Mesenchymal stem cell (in vitro differentiated cells and primary cell): ENCODE measurements at regions not wholly inside any gene's neighbourhood (a gene's known extent, or its start where the extent isn't known, plus 50 kb on each side); places are given as distances from the start of the nearest gene placed in this dataset.

ENCODE experiments used
- DNase-seq: peaks from one replicate; pipeline ENCODE4 v3.0.0-alpha.2; 2013
- H2AFZ ChIP-seq: one replicate; pipeline ENCODE4 v1.6.1; 2013; ENCODE audit warnings: low read depth, mild to moderate bottlenecking, control low read depth, inconsistent platforms, low read length, moderate library complexity
- H2AK5ac ChIP-seq: 2 replicates; pipeline ENCODE4 v1.6.1; 2013; ENCODE audit warnings: low read length, moderate library complexity, mild to moderate bottlenecking, inconsistent platforms; ENCODE audit not compliant: severe bottlenecking
- H2BK120ac ChIP-seq: one replicate; pipeline ENCODE4 v1.6.1; 2013; ENCODE audit warnings: low read depth, mild to moderate bottlenecking, inconsistent platforms, low read length, moderate library complexity
- H2BK12ac ChIP-seq, 2 experiments: one replicate each; pipeline ENCODE4 v1.6.1; 2013; ENCODE audit warnings: inconsistent platforms in 2 of 2, low read length in 2 of 2, mild to moderate bottlenecking in 2 of 2, moderate library complexity in 2 of 2, control low read depth in 1 of 2
- H2BK15ac ChIP-seq: one replicate; pipeline ENCODE4 v1.6.1; 2013; ENCODE audit warnings: mild to moderate bottlenecking, low read depth, inconsistent platforms; ENCODE audit not compliant: poor library complexity, severe bottlenecking
- H2BK5ac ChIP-seq: 2 replicates; pipeline ENCODE4 v1.6.1; 2013; ENCODE audit warnings: low read depth, mild to moderate bottlenecking, low read length, control low read depth, inconsistent platforms; ENCODE audit not compliant: poor library complexity, severe bottlenecking
- H3K14ac ChIP-seq, 2 experiments: one replicate each; pipeline ENCODE4 v1.6.1; 2013; ENCODE audit warnings: inconsistent platforms in 2 of 2, low read length in 2 of 2, control low read depth in 1 of 2, mild to moderate bottlenecking in 1 of 2, moderate library complexity in 1 of 2
- H3K18ac ChIP-seq, 2 experiments: one replicate each; pipeline ENCODE4 v1.6.1; 2013; ENCODE audit warnings: inconsistent platforms in 2 of 2, low read length in 2 of 2, control low read depth in 1 of 2, low read depth in 1 of 2, mild to moderate bottlenecking in 1 of 2
- H3K23ac ChIP-seq, 2 experiments: one replicate each; pipeline ENCODE4 v1.6.1; 2013; ENCODE audit warnings: inconsistent platforms in 2 of 2, low read length in 2 of 2, mild to moderate bottlenecking in 2 of 2, moderate library complexity in 2 of 2, control low read depth in 1 of 2
- H3K27ac ChIP-seq: 2 replicates; pipeline ENCODE4 v1.5.1; 2013; ENCODE audit warnings: mild to moderate bottlenecking, moderate library complexity, low read length, control low read depth, inconsistent platforms; ENCODE audit not compliant: poor library complexity, severe bottlenecking
- H3K27me3 ChIP-seq, 2 experiments: 2 replicates each; pipeline versions ENCODE4 v1.6.1 to v1.7.0; 2013; ENCODE audit warnings: low read length in 2 of 2, mild to moderate bottlenecking in 2 of 2, moderate library complexity in 2 of 2, control low read depth in 1 of 2, inconsistent platforms in 1 of 2; ENCODE audit not compliant: control insufficient read depth in 1 of 2, insufficient read depth in 1 of 2
- H3K36me3 ChIP-seq, 2 experiments: 2 replicates each; pipeline versions ENCODE4 v1.6.1 to v1.7.0; 2013; ENCODE audit warnings: low read length in 2 of 2, control low read depth in 1 of 2, inconsistent platforms in 1 of 2, low read depth in 1 of 2, mild to moderate bottlenecking in 1 of 2; ENCODE audit not compliant: insufficient read depth in 2 of 2, control insufficient read depth in 1 of 2
- H3K4ac ChIP-seq, 2 experiments: one replicate each; pipeline ENCODE4 v1.6.1; 2013; ENCODE audit warnings: inconsistent platforms in 2 of 2, low read length in 2 of 2, mild to moderate bottlenecking in 2 of 2, moderate library complexity in 2 of 2, control low read depth in 1 of 2, low read depth in 1 of 2
- H3K4me1 ChIP-seq: 2 replicates; pipeline ENCODE4 v1.6.1; 2013; ENCODE audit warnings: low read depth, low read length, control low read depth; ENCODE audit not compliant: control insufficient read depth, insufficient read depth
- H3K4me2 ChIP-seq: 2 replicates; pipeline ENCODE4 v1.6.1; 2013; ENCODE audit warnings: low read length, mild to moderate bottlenecking, inconsistent platforms; ENCODE audit not compliant: poor library complexity, severe bottlenecking
- H3K4me3 ChIP-seq, 2 experiments: 2 replicates each; pipeline versions ENCODE4 v1.5.1 to v1.7.0; 2013; ENCODE audit warnings: low read length in 2 of 2, mild to moderate bottlenecking in 2 of 2, control low read depth in 1 of 2, low read depth in 1 of 2; ENCODE audit not compliant: insufficient read depth in 1 of 2
- H3K79me1 ChIP-seq: replicated peaks from 2 replicates; pipeline ENCODE4 v1.6.1; 2013; ENCODE audit warnings: mild to moderate bottlenecking, control low read depth, low read length, inconsistent platforms; ENCODE audit not compliant: poor library complexity, severe bottlenecking
- H3K9ac ChIP-seq: 2 replicates; pipeline ENCODE4 v1.7.0; 2013; ENCODE audit warnings: mild to moderate bottlenecking, low read length, moderate library complexity
- H3K9me3 ChIP-seq: 2 replicates; pipeline ENCODE4 v1.7.0; 2013; ENCODE audit warnings: mild to moderate bottlenecking, low read length; ENCODE audit not compliant: control insufficient read depth
- H4K8ac ChIP-seq: one replicate; pipeline ENCODE4 v1.6.1; 2013; ENCODE audit warnings: inconsistent platforms, mild to moderate bottlenecking, low read length, moderate library complexity
- H4K91ac ChIP-seq: one replicate; pipeline ENCODE4 v1.6.1; 2013; ENCODE audit warnings: mild to moderate bottlenecking, low read length, inconsistent platforms
- WGBS: methylation state at CpG from one replicate; pipeline ENCODE4 v1.1.7; 2013; ENCODE audit warnings: mixed read lengths; 5-methylcytosine and 5-hydroxymethylcytosine counted together

DNA sequence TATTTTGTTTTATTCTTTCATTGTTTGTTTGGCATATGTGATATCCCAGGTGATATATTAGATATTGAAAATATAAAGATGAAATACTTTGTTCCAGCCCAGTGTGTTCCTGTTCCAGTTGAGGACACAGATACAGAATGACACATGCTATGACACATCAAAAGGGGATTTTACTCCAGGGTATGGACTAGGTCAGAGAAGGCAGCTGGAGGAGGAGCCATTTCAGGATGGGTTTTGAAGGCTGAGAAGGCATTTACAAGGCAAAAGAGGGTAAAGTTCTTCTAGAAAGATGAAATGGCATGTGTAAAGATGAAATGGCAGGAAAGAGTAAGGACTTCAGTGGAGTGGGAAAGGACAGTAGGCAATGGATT, 163.8 kb downstream of the ZIC1 start:
- no peak overlapping the region for H3K4me3 ChIP-seq

DNA sequence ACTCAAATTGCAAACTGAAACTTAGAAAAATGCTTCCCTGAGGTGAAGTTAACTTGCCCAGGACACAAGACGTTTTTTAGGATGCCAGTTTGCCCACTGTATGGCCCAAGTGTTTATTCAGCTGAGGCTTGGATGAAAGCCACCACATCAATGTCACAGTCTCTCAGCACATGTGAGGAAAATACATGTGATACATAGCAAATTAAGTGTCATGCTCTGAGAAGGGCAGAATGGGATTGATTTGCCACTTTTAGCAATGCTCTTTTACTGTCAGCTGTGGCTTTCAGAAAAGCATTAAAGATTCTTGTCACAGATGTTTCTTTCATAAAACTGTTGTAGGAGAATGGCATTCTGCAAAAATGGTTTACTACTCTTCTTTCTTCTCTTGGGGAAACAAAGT, 165.5 kb downstream of the ZIC1 start:
- H3K9me3 ChIP-seq = no peaks in the 10 kb centered on the region
- no peak overlapping the region for H3K27ac ChIP-seq
- H3K18ac ChIP-seq = no peak overlapping the region
- no peaks in the 10 kb centered on the region for H3K4me1 ChIP-seq
- H4K8ac ChIP-seq = no peak overlapping the region
- no peak overlapping the region for H2BK5ac ChIP-seq
- no peak overlapping the region for H2AFZ ChIP-seq
- no peaks in the 10 kb centered on the region for H3K79me1 ChIP-seq
- H3K36me3 ChIP-seq = no peaks in the 10 kb centered on the region
- no peaks in the 10 kb centered on the region for H3K27me3 ChIP-seq
- H3K4me2 ChIP-seq = no peak overlapping the region
- 37% methylated on average over 1 of the region's 1 CpG for WGBS
- H4K91ac ChIP-seq = no peak overlapping the region
- H3K4me3 ChIP-seq = no peak overlapping the region
- H3K14ac ChIP-seq = no peak overlapping the region
- no peak overlapping the region for H3K23ac ChIP-seq
- H2AK5ac ChIP-seq = no peak overlapping the region
- H3K9ac ChIP-seq = no peak overlapping the region
- no peak overlapping the region for H2BK120ac ChIP-seq
- H3K4ac ChIP-seq = no peak overlapping the region
- no peak for DNase-seq
- H2BK15ac ChIP-seq = no peak overlapping the region
- H2BK12ac ChIP-seq = no peak overlapping the region

More for the DNA sequence above, 163.8 kb downstream of the ZIC1 start:
- H2BK5ac ChIP-seq = no peak overlapping the region
- no peaks in the 10 kb centered on the region for H3K27me3 ChIP-seq
- H3K9ac ChIP-seq = no peak overlapping the region
- H3K4me1 ChIP-seq = no peaks in the 10 kb centered on the region
- no peak overlapping the region for H3K23ac ChIP-seq
- no peak overlapping the region for H3K14ac ChIP-seq
- no peak overlapping the region for H2AFZ ChIP-seq
- H3K4me2 ChIP-seq = no peak overlapping the region
- no peak overlapping the region for H2BK12ac ChIP-seq
- no peaks in the 10 kb centered on the region for H3K36me3 ChIP-seq
- H3K79me1 ChIP-seq = no peaks in the 10 kb centered on the region
- H3K9me3 ChIP-seq = no peaks in the 10 kb centered on the region
- H3K27ac ChIP-seq = no peak overlapping the region
- DNase-seq = no peak
- no peak overlapping the region for H4K91ac ChIP-seq
- no peak overlapping the region for H4K8ac ChIP-seq
- no peak overlapping the region for H3K18ac ChIP-seq
- H3K4ac ChIP-seq = no peak overlapping the region
- no peak overlapping the region for H2BK15ac ChIP-seq
- no peak overlapping the region for H2AK5ac ChIP-seq
- no peak overlapping the region for H2BK120ac ChIP-seq

DNA sequence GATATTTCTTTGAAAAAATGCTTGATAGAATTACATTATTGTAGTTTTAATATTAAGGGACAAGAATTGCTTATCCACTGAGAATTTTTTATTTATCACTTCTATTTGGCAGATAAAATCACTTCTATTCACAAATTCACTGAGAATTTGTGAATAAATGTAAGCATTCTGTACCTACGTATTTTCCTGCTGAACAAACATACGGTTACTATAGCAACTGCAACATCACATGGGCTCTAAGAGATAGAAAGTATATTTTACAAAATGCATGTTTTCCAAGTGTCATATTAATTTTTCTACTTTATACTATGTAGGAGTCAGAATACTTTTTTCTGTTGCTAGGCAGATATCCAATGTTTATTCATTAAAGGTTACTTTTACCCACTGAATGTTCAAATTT, 166.2 kb downstream of the ZIC1 start:
- Histone ChIP-seq H3K4me3 (no peak overlapping the region), H3K27ac (no peak overlapping the region), H3K4me1 (no peaks in the 10 kb centered on the region), H3K4me2 (no peak overlapping the region), H4K8ac (no peak overlapping the region), H2BK5ac (no peak overlapping the region), H2BK12ac (no peak overlapping the region), H3K18ac (no peak overlapping the region), H3K14ac (no peak overlapping the region), H3K27me3 (no peaks in the 10 kb centered on the region), H3K4ac (no peak overlapping the region), H3K79me1 (no peaks in the 10 kb centered on the region), H3K36me3 (no peaks in the 10 kb centered on the region), H2AK5ac (no peak overlapping the region), H2AFZ (no peak overlapping the region), H3K9me3 (no peaks in the 10 kb centered on the region), H3K9ac (no peak overlapping the region), H2BK15ac (no peak overlapping the region), H2BK120ac (no peak overlapping the region), H3K23ac (no peak overlapping the region), H4K91ac (no peak overlapping the region)
- WGBS = no CpG with 5 or more reads among the region's 2 CpGs
- no peak for DNase-seq

DNA sequence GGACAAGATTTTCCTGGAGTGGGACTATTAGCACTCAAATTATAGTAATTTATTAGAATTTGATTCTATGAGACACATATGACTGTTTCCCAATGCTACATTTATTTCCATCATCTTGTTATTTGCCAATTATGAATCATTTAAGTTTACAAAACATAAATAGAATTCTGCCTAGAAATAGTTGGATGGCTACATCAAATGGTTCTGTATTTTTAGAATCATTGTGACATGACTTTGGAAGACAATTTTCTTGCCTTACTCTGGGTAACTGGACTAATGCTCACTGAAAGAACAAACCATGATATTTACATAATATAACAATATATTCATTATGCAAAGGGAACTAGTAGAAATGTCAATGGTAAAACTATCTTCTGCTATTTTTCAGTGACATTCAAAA, 173.5 kb downstream of the ZIC1 start:
- Histone ChIP-seq H3K9me3 (no peaks in the 10 kb centered on the region), H3K27me3 (no peaks in the 10 kb centered on the region), H4K8ac (no peak overlapping the region), H3K4me1 (no peaks in the 10 kb centered on the region), H3K18ac (no peak overlapping the region), H2BK15ac (no peak overlapping the region), H3K79me1 (no peaks in the 10 kb centered on the region), H3K27ac (no peak overlapping the region), H3K36me3 (no peaks in the 10 kb centered on the region), H2BK5ac (no peak overlapping the region), H4K91ac (no peak overlapping the region), H2BK120ac (no peak overlapping the region), H3K4me2 (no peak overlapping the region), H3K14ac (no peak overlapping the region), H2BK12ac (no peak overlapping the region), H2AFZ (no peak overlapping the region), H3K4ac (no peak overlapping the region), H3K4me3 (no peak overlapping the region), H3K23ac (no peak overlapping the region), H2AK5ac (no peak overlapping the region), H3K9ac (no peak overlapping the region)
- DNase-seq = no peak
